ENCODE measurements at regions not wholly inside any gene's neighbourhood (a gene's known extent, or its start where the extent isn't known, plus 50 kb on each side); places are given as distances from the start of the nearest gene placed in this dataset.

- DNase-seq (ENCODE audit: low spot score), result no peak
- Histone ChIP-seq H3K27me3 (ENCODE audit: control insufficient read depth in 4 of 4, insufficient read depth in 4 of 4, low read length in 3 of 4) (peaks cover 0 to 5% (median 0%) of the 10 kb centered on the region in 4 donors), H3K4me3 (ENCODE audit: low read depth in 1 of 3, low read length in 3 of 3) (no peak overlapping the region), H3K27ac (ENCODE audit: low read depth in 1 of 2, low read length in 2 of 2) (no peak overlapping the region), H3K9ac (ENCODE audit: low read depth in 1 of 2, low read length in 2 of 2) (no peak overlapping the region), H3K9me3 (ENCODE audit: control insufficient read depth in 4 of 4, low read length in 3 of 4) (no peaks in the 10 kb centered on the region), H3K36me3 (ENCODE audit: control insufficient read depth in 4 of 4, insufficient read depth in 3 of 4, low read depth in 1 of 4, low read length in 3 of 4) (no peaks in the 10 kb centered on the region), H3K4me1 (ENCODE audit: control insufficient read depth in 4 of 4, insufficient read depth in 4 of 4, low read length in 3 of 4) (no peaks in the 10 kb centered on the region)
- TF ChIP-seq RXRA (IDR thresholded peaks at IDR 0.05), result no peak
- no peak for TF ChIP-seq EGR1 (IDR thresholded peaks at IDR 0.05; ENCODE audit: low read depth in 2 of 2)
- no peak for TF ChIP-seq ZBTB33 (IDR thresholded peaks at IDR 0.05)
- TF ChIP-seq MAX (IDR thresholded peaks at IDR 0.05), result no peak
- TF ChIP-seq RAD21 (IDR thresholded peaks at IDR 0.05), result no peak
- no peak for TF ChIP-seq SP1 (IDR thresholded peaks at IDR 0.05)
- TF ChIP-seq, protein P1, sequence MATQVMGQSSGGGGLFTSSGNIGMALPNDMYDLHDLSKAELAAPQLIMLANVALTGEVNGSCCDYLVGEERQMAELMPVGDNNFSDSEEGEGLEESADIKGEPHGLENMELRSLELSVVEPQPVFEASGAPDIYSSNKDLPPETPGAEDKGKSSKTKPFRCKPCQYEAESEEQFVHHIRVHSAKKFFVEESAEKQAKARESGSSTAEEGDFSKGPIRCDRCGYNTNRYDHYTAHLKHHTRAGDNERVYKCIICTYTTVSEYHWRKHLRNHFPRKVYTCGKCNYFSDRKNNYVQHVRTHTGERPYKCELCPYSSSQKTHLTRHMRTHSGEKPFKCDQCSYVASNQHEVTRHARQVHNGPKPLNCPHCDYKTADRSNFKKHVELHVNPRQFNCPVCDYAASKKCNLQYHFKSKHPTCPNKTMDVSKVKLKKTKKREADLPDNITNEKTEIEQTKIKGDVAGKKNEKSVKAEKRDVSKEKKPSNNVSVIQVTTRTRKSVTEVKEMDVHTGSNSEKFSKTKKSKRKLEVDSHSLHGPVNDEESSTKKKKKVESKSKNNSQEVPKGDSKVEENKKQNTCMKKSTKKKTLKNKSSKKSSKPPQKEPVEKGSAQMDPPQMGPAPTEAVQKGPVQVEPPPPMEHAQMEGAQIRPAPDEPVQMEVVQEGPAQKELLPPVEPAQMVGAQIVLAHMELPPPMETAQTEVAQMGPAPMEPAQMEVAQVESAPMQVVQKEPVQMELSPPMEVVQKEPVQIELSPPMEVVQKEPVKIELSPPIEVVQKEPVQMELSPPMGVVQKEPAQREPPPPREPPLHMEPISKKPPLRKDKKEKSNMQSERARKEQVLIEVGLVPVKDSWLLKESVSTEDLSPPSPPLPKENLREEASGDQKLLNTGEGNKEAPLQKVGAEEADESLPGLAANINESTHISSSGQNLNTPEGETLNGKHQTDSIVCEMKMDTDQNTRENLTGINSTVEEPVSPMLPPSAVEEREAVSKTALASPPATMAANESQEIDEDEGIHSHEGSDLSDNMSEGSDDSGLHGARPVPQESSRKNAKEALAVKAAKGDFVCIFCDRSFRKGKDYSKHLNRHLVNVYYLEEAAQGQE (IDR thresholded peaks at IDR 0.05), result no peak
- no peak for TF ChIP-seq HNF4G (IDR thresholded peaks at IDR 0.05)
- TF ChIP-seq YY1 (IDR thresholded peaks at IDR 0.05), result no peak
- WGBS, result 98% methylated on average over 2 of the region's 2 CpGs
Measured at GRCh38 chr1:60134716-60135115, 61.1 kb upstream of the C1orf87 start.

DNA sequence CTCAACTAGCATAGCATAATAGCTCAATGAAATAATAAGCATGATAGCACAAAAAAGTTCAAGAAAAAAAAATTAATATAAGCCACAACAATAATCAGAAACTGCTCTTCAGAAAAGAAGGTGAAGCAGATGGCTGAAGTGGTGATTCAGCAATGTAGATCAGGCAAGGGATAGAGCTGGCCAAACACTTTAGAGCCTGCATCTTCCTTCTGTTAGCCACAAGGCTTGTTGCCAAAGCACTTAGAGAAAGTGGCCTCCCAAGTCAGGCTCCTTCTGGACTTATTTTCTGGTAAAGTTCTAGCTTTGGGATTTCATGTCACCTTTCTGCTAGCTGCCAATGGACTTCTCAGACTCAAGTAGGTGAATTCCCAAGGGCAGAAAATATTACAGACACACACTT lies 60.3 kb upstream of the C1orf87 start:
- no peak overlapping the region for H3K27ac ChIP-seq (ENCODE audit: low read depth in 1 of 2, low read length in 2 of 2)
- no peak for TF ChIP-seq RXRA (IDR thresholded peaks at IDR 0.05)
- TF ChIP-seq TAF1 (conservative IDR thresholded peaks at IDR 0.05), result no peak
- no peak for TF ChIP-seq YY1 (IDR thresholded peaks at IDR 0.05)
- TF ChIP-seq EGR1 (IDR thresholded peaks at IDR 0.05; ENCODE audit: low read depth in 2 of 2), result no peak
- no peak for TF ChIP-seq FOXA2 (IDR thresholded peaks at IDR 0.05)
- no peak for TF ChIP-seq MAX (IDR thresholded peaks at IDR 0.05)
- no peak for TF ChIP-seq RAD21 (IDR thresholded peaks at IDR 0.05)
- no peak for TF ChIP-seq HNF4A (conservative IDR thresholded peaks at IDR 0.05)
- TF ChIP-seq ATF3 (IDR thresholded peaks at IDR 0.05), result no peak
- TF ChIP-seq SP1 (IDR thresholded peaks at IDR 0.05), result no peak
- no peak for TF ChIP-seq CTCF (IDR thresholded peaks at IDR 0.05; ENCODE audit: low read depth, low read length, missing input control)
- no peak for TF ChIP-seq ZBTB33 (IDR thresholded peaks at IDR 0.05)
- TF ChIP-seq JUND (IDR thresholded peaks at IDR 0.05), result no peak
- H3K4me1 ChIP-seq (ENCODE audit: control insufficient read depth in 4 of 4, insufficient read depth in 4 of 4, low read length in 3 of 4), result no peaks in the 10 kb centered on the region
- no peak overlapping the region for H3K4me3 ChIP-seq (ENCODE audit: low read depth in 1 of 3, low read length in 3 of 3)
- H3K9ac ChIP-seq (ENCODE audit: low read depth in 1 of 2, low read length in 2 of 2), result no peak overlapping the region
- DNase-seq (ENCODE audit: low spot score), result no peak
- no peaks in the 10 kb centered on the region for H3K9me3 ChIP-seq (ENCODE audit: control insufficient read depth in 4 of 4, low read length in 3 of 4)
- H3K27me3 ChIP-seq (ENCODE audit: control insufficient read depth in 4 of 4, insufficient read depth in 4 of 4, low read length in 3 of 4), result peaks cover 0 to 5% (median 0%) of the 10 kb centered on the region in 4 donors
- H3K36me3 ChIP-seq (ENCODE audit: control insufficient read depth in 4 of 4, insufficient read depth in 3 of 4, low read depth in 1 of 4, low read length in 3 of 4), result no peaks in the 10 kb centered on the region
